Pancreas (tissue), 10 donors: ENCODE measurements at regions not wholly inside any gene's neighbourhood (a gene's known extent, or its start where the extent isn't known, plus 50 kb on each side); places are given as distances from the start of the nearest gene placed in this dataset.

Experiments
- ATAC-seq, 4 donors: fragments of 200-7000 bp; cut with Tn5 transposase; one replicate each; pipeline versions ENCODE4 v1.8.0 to v1.9.1; 2020; ENCODE audit warnings: mild to moderate bottlenecking in 4 of 4, moderate library complexity in 4 of 4
- DNase-seq, 6 donors: peaks; one replicate each; pipeline ENCODE4 v3.0.0-alpha.2; 2020
- FAIRE-seq: peaks from 2 replicates; lab custom pipeline; 2012; peaks lifted over from hg19 to GRCh38; lab: Jason Lieb, UNC
- H3K27ac ChIP-seq, 4 donors: fragments of 200-600 bp; sonication (generic); 1 replicate in 3 of 4; 2 replicates in 1 of 4; pipeline versions ENCODE4 v1.5.0 to v1.8.0; 2020
- H3K27me3 ChIP-seq, 4 donors: fragments of 200-600 bp; one replicate each; pipeline ENCODE4 v1.8.0; 2021
- H3K36me3 ChIP-seq, 3 donors: fragments of 200-600 bp; sonication (generic) in 1 of 3; one replicate each; pipeline versions ENCODE4 v1.5.0 to v1.8.0; 2020 to 2021
- H3K4me1 ChIP-seq, 3 donors: fragments of 200-600 bp; one replicate each; pipeline ENCODE4 v1.8.0; 2021
- H3K4me3 ChIP-seq, 4 donors: fragments of 200-600 bp; sonication (generic) in 2 of 4; one replicate each; pipeline versions ENCODE4 v1.5.0 to v1.8.0; 2020 to 2021
- H3K9me3 ChIP-seq, 4 donors: fragments of 200-600 bp; one replicate each; pipeline ENCODE4 v1.8.0; 2021
- CTCF ChIP-seq, 4 donors: fragments of 200-600 bp; sonication (generic) in 3 of 4; IDR thresholded peaks; one replicate each; pipeline versions ENCODE4 v1.5.0 to v1.8.0; 2021; ENCODE audit warnings: antibody characterized with exemption in 4 of 4
- WGBS, 2 donors: extraction: QIAGEN DNeasy Blood & Tissue Kit; methylation state at CpG; one replicate each; pipeline ENCODE4 v1.1.7; 2013; 5-methylcytosine and 5-hydroxymethylcytosine counted together
- intact Hi-C, 3 donors: fragments of 100-400 bp; cut with DNase I; formaldehyde crosslinking; loops; one replicate each; pipeline versions ENCODE4 v1.11.1 to v1.14.2; 2022
- donor health status: healthy with polysubstance abuse.
- donor health status: DM: no; HTN: no; CAD: no; lungs with moderate emphysema.
- donor health status: DM: no; HTN: no; CAD: no.
- donor health status: control.
- donor health status: control.
- donor health status: Bipolar disorder and iron deficiency.
- donor health status: DM: yes; HTN: yes; CAD: no.
- donor health status: DM: no; HTN: no; CAD: no.
- donor health status: DM: no; HTN: no; CAD: no.
- donor health status: DM: yes; HTN: yes; CAD: no.

DNA sequence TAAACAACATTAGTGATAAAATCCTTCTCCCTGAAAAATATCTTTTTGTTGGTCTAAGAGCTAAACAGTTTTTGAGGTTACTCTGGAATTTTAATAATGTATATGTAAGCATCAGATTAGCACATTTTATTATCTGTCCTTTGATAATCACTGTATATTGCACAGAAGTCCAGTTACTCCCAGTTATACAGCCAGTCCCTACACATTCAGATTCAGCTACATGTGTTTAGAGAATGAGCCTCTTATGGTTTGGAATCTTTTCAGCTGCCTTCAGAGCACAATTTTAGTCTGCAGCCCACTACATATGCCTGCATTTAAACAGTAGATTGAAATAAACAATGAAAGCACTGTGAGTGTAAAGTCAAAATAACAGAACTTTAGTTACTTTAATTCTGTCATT, 438.2 kb downstream of the ARHGEF28 start:
- no peak for TF ChIP-seq CTCF (IDR thresholded peaks at IDR 0.05)
- ATAC-seq: no peak
- intact Hi-C loops: no loop called here

GRCh38 chr5:74063821-74064220, 437.8 kb downstream of the ARHGEF28 start:
- no peak for ATAC-seq
- Histone ChIP-seq H3K36me3 (no peaks in the 10 kb centered on the region), H3K27me3 (no peaks in the 10 kb centered on the region), H3K4me3 (no peak overlapping the region), H3K27ac (no peak overlapping the region), H3K9me3 (no peaks in the 10 kb centered on the region), H3K4me1 (no peaks in the 10 kb centered on the region)
- no peak for DNase-seq
- FAIRE-seq: no peak
- 84 to 90% methylated on average over 3 of the region's 3 CpGs for WGBS, 2 donors
- intact Hi-C loops: no loop called here
- no peak for TF ChIP-seq CTCF (IDR thresholded peaks at IDR 0.05)

More for the DNA sequence above, 438.2 kb downstream of the ARHGEF28 start:
- DNase-seq: no peak
- H3K9me3 ChIP-seq: no peaks in the 10 kb centered on the region
- H3K27me3 ChIP-seq: no peaks in the 10 kb centered on the region
- no peak overlapping the region for H3K4me3 ChIP-seq
- H3K4me1 ChIP-seq: no peaks in the 10 kb centered on the region
- FAIRE-seq: no peak
- no peak overlapping the region for H3K27ac ChIP-seq
- no peaks in the 10 kb centered on the region for H3K36me3 ChIP-seq

DNA sequence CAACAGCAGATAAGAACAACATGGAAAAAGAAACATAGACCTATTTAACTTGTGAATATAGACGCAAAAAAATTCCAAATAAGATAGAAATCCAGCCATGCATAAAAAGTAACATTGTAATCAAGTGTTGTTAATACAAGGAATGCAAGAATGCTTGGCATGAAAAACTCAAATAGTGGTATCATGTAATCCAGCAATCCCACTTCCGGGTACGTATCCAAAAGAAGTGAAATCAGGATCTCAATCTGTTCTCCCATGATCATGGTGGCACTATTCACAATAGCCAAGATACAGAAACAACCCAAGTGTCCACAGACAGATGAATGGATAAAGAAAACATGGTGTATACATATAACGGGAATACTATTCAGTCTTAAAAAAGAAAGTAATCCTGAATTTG, 437.4 kb downstream of the ARHGEF28 start:
- no peak overlapping the region for H3K27ac ChIP-seq
- no peak for TF ChIP-seq CTCF (IDR thresholded peaks at IDR 0.05)
- H3K4me3 ChIP-seq: no peak overlapping the region
- ATAC-seq: no peak
- H3K27me3 ChIP-seq: no peaks in the 10 kb centered on the region
- WGBS, 2 donors: 75 to 84% methylated on average over 4 of the region's 4 CpGs
- no peak for FAIRE-seq
- DNase-seq: no peak
- H3K9me3 ChIP-seq: no peaks in the 10 kb centered on the region
- no peaks in the 10 kb centered on the region for H3K36me3 ChIP-seq
- H3K4me1 ChIP-seq: no peaks in the 10 kb centered on the region
- intact Hi-C loops: no loop called here

DNA sequence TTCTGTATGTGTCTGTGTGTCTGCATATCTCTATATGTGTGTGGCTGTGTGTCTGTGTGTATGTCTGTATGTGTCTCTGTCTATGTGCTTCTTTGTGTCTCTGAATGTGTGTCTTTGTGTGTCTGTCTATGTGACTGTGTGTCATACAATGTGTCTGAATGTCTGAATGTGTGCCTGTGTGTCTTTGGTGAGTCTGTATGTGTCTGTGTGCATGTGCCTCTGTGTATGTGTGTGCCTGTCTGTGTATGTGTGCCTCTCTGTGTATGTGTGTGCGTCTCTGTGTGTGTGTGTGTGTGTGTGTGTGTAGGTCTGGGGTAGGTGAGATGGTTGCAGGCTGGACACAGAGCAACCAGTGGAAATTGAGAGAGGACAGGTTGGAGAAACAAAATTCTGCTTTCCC, 435.3 kb downstream of the ARHGEF28 start:
- WGBS, 2 donors: 92 to 93% methylated on average over 1 of the region's 1 CpG
- no peaks in the 10 kb centered on the region for H3K9me3 ChIP-seq
- no peak for FAIRE-seq
- no peak for DNase-seq
- no peak for ATAC-seq
- no peaks in the 10 kb centered on the region for H3K36me3 ChIP-seq
- no peak overlapping the region for H3K4me3 ChIP-seq
- no peak for TF ChIP-seq CTCF (IDR thresholded peaks at IDR 0.05)
- intact Hi-C loops: no loop called here
- H3K27ac ChIP-seq: no peak overlapping the region
- no peaks in the 10 kb centered on the region for H3K27me3 ChIP-seq
- peaks cover 0 to 3% (median 0%) of the 10 kb centered on the region in 3 donors for H3K4me1 ChIP-seq

GRCh38 chr5:74059706-74060105, 433.7 kb downstream of the ARHGEF28 start:
- ATAC-seq: no peak
- no peaks in the 10 kb centered on the region for H3K36me3 ChIP-seq
- 47 to 79% methylated on average over 1 of the region's 1 CpG for WGBS, 2 donors
- H3K27me3 ChIP-seq: no peaks in the 10 kb centered on the region
- no peak for FAIRE-seq
- H3K27ac ChIP-seq: no peak overlapping the region
- H3K4me1 ChIP-seq: peaks cover 0 to 3% (median 0%) of the 10 kb centered on the region in 3 donors
- no peaks in the 10 kb centered on the region for H3K9me3 ChIP-seq
- no peak for DNase-seq
- TF ChIP-seq CTCF (IDR thresholded peaks at IDR 0.05): no peak
- intact Hi-C loops: loop anchor here in 1 of 3 donors (10.0 kb wide), 1 partner anchor 585 kb away; the partner anchor contains the start of gene ENC1
- no peak overlapping the region for H3K4me3 ChIP-seq
